ENCODE measurements at regions not wholly inside any gene's neighbourhood (a gene's known extent, or its start where the extent isn't known, plus 50 kb on each side); places are given as distances from the start of the nearest gene placed in this dataset.

- no peak for DNase-seq
Observed at GRCh38 chr3:171956705-171957104, 82.7 kb upstream of the FNDC3B start.

- no peak for DNase-seq
Observed at GRCh38 chr3:171959532-171960089, 79.8 kb upstream of the FNDC3B start.

- DNase-seq, result no peak
Observed at GRCh38 chr3:171960159-171960558, 79.2 kb upstream of the FNDC3B start.

DNA sequence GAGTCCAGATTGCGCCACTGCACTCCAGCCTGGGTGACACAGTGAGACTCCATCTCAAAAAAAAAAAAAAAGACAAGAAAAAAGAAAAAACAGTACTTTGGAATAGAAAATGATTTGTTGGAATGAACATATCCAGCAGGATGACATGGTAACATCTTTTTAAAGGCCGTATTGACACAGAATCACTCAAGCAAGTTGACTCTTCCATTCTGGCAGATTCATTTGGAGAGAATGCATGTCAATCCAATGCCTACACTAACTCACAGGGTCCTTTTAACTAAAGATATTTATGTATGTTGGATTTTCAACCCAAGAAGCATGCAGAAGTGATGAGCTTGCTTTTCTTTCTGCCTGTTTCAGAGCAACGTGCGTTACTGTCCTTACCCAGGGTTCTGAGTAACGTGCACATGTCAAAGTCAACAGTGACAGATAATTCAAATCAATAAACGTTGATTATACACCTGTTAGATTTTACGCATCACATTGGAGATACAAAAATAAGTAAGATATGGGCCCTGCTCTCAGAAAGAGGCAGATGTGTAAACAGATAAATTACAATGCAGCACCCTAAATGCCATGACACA is 77.1 kb upstream of the FNDC3B start:
- DNase-seq, result no peak

DNA sequence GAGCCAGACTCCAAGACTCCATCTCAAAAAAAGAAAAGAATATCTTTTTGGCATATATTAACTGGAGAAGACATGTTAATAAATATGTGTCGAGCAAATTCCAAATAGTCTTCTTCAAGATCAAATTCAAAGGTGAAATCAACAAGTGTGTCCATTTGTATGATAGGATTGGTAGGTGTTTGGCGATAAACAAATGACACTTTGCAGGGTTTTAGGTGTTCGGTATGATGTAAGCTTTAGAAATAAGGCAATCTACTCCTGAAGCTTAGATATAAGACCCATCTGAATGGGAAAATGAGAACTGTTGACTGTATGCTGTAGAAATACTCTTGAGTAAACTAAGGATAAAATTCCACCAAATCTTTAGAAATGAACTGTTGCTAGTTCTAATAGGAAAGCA is 75.8 kb upstream of the FNDC3B start:
- DNase-seq, result no peak

DNA sequence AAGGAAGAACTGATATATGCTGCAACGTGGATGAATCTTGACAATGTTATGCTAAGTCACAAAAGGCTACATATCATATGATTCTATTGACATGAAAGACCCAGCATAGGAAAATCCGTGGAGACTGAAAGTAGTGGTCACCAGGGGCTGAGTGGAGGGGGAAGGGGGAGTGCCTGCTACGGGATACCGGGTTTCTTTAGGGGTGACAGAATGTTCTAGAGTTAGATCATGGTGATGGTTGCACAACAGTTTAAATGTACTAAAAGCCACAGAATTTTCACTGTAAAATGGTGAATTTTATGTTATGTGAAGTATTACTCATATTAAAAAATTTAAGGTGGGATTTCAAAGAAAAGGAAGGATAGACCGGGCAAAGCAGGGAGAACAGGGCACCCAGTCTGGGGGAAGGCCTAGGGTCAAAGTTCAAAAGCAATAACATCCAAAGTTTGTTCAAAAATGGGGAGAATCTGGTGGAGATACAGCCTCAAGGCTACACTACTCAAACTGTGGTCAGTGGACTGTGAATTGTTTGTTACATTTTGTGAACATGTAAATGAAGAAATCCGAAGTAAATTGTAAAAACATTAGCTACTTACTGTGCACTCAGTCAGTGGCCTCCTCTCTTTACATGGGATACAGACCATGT is 74.2 kb upstream of the FNDC3B start:
- DNase-seq, result no peak

GRCh38 chr3:171966533-171967136 is 72.7 kb upstream of the FNDC3B start:
- no peak for DNase-seq

- DNase-seq, result no peak
Observed at GRCh38 chr3:171967137-171967783, 72.1 kb upstream of the FNDC3B start.

DNA sequence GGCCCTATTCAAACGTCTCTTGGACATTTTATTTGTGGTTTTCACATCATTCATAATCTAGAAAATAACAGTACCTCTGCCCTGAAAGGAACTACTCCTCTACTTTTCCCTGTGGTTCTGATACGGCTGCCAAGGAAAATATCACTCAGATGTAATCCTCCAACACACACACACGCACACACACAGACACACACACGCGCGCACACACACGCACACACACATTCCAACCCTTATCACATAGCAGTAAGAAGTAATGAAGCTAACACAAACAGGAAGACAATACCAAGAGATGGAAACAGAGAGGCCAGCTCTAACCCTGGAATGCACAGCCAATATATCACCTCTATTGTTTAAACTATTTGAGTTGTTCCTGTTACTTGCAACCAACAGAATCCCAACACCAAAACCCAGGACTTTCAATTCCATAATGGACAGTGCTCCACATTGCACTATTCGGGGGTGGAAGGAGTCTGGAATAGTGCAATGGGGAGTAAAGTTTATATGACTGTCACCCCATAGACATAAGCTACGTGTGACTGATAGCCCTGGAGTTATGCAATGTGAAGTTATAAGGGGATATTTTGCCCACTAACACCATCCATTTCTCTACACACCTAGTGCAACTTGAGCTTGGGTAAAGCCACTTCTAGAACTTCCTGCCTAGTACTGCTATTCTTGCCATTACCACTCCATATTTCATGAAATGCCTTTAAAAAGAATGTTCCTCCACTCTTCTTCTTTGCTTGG is 71.3 kb upstream of the FNDC3B start:
- DNase-seq, result no peak

DNA sequence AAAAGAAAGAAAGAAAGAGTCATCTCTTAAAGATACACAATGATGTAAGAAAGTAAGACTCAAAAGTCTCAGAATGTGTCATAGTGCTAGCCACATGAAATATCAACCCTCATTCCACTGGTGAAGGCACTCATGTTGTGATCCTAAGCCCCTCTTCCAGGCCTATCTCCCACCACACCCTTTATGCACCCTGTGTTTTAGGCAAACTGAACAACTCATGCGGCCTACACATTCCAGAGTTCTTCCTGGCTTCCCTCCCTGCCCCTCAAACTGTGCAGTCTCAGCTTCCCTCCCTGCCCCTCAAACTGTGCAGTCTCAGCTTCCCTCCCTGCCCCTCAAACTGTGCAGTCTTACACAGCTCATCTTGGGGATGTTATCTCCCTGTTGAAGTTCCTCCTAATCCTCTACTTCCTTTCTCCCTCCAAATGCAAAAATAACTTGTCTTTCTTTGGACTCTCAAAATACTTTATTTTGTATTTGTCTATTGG is 69.0 kb upstream of the FNDC3B start:
- no peak for DNase-seq

DNA sequence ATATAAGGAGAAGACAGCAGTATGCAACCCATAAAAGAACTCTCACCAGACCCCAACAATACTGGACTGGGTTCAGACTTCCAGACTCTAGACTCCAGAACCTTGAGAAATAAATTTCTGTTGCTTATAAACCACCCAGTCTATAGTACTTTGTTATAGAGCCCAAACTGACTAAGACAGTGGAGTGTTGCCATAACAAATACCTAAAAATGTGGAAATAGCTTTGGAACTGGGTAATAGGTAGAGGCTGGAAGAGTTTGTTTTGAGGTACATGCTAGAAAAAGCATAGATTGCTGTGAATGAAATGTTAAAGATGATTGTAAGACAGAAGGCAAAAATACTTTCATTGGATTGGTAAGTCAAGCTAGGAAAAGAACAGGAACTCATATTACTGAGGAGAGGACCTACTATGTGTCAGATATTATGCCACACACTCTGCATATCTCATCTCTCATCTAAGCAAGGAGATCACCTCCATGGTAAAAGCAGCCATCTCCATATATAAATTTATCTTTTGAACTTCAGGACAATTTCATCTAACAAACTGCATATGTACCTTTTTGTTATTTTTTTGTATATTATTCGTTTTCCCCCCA is 67.4 kb upstream of the FNDC3B start:
- DNase-seq, result no peak

DNA sequence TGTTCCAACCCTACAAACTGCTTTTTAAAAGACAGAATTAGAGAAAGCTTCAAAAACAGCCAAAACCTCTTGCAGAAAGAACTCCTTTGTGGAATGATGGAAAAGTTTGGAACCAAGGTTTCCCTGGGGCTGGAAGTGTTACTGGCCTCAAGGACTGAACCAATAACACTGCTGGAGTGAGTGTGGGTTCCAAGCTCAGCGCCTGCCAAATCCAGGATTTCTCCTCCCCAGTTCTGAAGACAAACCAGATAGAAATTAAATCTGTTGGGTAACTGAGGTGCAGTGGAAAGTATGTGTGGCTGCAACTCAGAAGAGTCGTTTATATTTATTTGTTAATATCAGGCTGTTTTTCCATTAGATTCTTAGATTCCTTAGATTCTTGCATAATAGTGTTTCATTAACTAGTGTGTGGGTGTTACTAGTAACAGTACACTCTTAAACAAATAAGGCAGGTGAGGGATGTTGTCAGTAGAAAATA is 66.5 kb upstream of the FNDC3B start:
- DNase-seq, result no peak

DNA sequence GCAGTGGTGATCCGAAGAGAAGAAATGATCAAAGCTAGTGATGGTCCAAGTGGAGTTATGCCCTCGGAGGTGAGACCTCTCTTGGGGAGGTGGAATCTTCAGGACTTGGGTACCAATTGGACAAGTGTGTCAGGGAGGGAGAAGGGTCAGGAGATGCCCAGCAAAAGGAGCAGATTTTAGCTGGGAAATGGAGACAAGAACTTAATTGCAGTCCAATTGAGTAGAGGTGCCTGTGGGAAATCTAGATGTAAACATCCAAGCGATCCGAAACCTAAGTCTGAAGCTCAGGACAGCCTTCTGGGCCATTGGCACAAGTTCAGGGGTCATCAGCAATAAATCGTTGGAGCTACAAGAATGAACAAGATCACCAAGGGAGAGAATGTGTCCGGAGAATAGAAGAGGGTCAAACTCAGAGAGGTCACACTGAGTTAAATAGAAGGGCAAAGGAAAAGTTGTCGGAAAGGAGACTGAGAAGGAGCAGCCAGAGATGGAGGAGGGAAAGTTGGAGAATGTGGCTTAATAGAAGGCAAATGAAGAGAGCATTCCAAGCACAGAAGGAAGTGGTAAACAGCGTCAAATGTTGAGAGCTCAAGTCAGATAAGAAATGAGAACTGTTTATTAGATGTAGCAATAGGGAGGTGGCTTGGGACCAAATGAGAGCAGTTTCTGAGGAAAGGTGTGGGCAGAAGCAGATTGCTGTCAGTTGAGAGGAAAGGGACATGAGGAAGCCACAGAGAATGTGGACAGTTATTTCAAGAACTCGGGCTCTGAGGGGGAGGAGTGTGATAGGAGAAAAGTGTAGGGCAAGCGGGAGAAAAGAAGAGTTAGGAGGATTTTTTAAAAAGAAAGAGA is 64.2 kb upstream of the FNDC3B start:
- no peak for DNase-seq

- no peak for DNase-seq
Observed at GRCh38 chr3:171976526-171976925, 62.9 kb upstream of the FNDC3B start.

GRCh38 chr3:171977441-171977840 is 61.9 kb upstream of the FNDC3B start:
- DNase-seq, result no peak

DNA sequence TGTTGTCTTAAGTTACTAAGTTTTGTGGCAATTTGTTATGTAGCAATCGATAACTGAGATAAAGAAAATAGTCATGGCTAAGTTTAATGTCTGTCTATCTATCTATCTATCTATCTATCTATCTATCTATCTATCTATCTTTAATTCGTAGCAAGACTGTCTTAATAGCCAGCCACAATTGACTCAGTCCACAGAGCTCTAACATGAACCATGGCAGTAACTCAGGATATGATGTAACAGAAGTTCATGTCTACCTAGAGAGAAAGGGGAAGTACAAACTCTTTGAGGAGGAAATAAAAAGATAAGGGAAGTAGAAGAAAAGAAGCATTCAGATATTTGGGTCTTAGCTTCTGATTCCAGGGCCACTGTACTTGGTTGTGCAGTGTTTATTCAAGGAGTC is 61.5 kb upstream of the FNDC3B start:
- no peak for DNase-seq

DNA sequence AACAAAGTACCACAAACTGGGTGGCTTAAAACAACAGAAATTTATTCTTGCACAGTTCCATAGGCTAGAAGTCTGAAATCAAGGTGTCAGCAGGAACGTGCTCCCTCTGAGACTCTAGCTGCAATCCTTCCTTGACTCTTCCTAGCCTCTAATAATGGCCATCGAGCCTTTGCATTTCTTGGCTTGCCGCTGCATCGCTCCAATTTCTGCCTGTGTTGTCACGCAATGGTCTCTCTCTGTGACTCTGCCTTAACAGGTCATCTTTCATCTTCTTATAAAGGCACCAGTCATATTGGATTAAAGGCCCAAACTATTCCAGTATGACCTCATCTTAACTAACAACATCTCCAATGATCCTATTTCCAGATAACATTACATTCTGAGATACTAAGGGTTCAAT is 61.0 kb upstream of the FNDC3B start:
- no peak for DNase-seq

- no peak for DNase-seq
Observed at GRCh38 chr3:171979081-171979480, 60.3 kb upstream of the FNDC3B start.

DNA sequence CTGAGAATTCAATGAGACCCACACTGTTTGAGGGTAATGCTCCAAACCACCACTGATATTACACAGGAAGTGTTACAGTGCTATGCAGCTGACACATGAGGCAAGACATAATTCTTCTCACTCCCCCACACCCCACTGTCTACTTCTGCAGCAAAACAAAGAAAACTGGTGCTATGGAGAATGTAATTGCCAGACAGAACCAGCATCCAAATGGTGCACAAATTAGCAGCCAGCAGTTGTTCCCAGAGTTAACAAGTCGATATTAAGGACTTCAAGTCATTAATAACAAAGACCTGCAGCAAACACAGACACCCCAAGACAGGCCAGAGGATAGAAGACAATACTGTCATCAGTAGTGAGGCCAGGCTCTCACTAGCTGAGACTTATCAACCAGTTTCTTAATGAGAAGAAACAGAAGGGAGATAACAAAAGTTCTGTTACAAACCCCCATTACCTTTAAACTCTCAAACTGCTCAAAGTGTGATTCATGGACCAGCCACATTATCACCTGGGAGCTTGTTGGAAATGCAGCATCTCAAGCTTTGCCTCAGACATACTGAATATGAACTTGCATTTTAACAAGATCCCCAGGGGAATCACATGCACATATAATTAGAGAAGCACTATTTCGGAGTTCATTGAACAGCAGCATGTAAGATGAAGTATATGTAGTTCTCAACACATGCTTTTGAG is 58.7 kb upstream of the FNDC3B start:
- DNase-seq, result no peak

DNA sequence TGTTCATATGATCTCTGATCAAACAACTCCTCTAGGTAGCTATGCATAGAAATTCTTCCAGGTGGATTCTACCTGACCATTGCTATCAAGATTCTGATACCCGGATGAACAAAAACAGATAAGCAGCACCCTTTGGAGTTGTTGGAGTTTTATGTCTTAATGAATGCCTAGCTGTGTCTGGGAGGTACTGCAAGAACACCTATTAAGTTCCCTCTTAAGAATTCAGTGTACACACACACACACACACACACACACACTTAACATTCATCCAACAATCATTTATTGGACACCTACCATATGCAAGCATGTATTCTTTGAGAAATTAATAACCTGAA is 58.1 kb upstream of the FNDC3B start:
- no peak for DNase-seq

GRCh38 chr3:171982828-171983227 is 56.5 kb upstream of the FNDC3B start:
- DNase-seq, result no peak

All from CD4-positive, alpha-beta T cell treated with Interleukin-15 for 1 hour (primary cell).